ENCODE measurements at regions not wholly inside any gene's neighbourhood (a gene's known extent, or its start where the extent isn't known, plus 50 kb on each side); places are given as distances from the start of the nearest gene placed in this dataset.

DNA sequence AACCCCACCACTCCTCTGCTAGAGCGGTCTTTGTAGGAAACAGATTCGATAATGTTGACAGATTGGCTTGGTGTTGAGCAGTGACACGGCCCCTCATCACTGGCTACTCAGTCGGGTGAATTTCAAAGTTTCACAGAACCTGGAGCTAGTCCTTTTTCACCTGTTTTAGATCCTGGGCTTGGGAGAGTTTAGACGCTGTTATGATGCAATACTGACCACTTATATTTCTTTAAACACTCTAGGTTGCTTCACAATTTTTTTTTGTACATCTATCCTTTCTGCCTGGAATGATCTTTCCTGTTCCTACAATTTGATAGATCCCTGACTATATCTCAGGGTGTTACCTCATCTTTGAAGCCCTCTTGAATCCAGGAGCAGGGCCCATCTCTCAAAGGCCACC lies 97.1 kb upstream of the ATP10A start (continued):
- TF ChIP-seq, protein P1, sequence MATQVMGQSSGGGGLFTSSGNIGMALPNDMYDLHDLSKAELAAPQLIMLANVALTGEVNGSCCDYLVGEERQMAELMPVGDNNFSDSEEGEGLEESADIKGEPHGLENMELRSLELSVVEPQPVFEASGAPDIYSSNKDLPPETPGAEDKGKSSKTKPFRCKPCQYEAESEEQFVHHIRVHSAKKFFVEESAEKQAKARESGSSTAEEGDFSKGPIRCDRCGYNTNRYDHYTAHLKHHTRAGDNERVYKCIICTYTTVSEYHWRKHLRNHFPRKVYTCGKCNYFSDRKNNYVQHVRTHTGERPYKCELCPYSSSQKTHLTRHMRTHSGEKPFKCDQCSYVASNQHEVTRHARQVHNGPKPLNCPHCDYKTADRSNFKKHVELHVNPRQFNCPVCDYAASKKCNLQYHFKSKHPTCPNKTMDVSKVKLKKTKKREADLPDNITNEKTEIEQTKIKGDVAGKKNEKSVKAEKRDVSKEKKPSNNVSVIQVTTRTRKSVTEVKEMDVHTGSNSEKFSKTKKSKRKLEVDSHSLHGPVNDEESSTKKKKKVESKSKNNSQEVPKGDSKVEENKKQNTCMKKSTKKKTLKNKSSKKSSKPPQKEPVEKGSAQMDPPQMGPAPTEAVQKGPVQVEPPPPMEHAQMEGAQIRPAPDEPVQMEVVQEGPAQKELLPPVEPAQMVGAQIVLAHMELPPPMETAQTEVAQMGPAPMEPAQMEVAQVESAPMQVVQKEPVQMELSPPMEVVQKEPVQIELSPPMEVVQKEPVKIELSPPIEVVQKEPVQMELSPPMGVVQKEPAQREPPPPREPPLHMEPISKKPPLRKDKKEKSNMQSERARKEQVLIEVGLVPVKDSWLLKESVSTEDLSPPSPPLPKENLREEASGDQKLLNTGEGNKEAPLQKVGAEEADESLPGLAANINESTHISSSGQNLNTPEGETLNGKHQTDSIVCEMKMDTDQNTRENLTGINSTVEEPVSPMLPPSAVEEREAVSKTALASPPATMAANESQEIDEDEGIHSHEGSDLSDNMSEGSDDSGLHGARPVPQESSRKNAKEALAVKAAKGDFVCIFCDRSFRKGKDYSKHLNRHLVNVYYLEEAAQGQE (IDR thresholded peaks at IDR 0.05), result no peak
- no peak for TF ChIP-seq RCOR1 (IDR thresholded peaks at IDR 0.05; ENCODE audit: low read depth, low read length)
- TF ChIP-seq HOXA7 (CRISPR knock-in tag; IDR thresholded peaks at IDR 0.05), result no peak
- TF ChIP-seq FOSB (CRISPR knock-in tag; IDR thresholded peaks at IDR 0.05), result no peak

DNA sequence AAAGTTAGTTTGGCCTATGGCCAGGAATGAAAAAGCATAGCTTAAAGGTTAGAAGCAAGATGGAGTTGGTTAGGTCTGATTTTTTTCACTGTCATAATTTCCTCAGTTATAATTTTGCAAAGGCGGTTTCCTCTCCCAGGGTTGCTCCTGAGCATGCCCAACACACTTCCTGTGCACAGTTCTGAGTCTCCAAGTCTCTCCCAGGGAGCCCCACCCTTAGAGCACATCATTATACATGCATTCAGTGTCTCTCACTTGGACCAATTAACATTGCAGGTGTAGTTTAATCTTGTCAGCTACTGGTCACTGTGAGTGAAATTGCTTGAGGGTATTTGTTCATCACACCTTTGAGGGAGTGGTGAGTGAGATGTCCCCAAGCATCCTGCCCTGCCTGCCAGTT lies 96.0 kb upstream of the ATP10A start:
- Histone ChIP-seq H3K4me2 (no peak overlapping the region), H3K27ac (no peak overlapping the region), H3K4me1 (no peaks in the 10 kb centered on the region), H3K4me3 (no peak overlapping the region), H3K9me3 (no peaks in the 10 kb centered on the region)
- POLR2A ChIA-PET, result no interaction called here
- FAIRE-seq (no peak), DNase-seq (ENCODE audit: low read depth in 1 of 2, low spot score in 1 of 2) (no peak), ATAC-seq (no peak)
- TF ChIP-seq HOXB13 (CRISPR knock-in tag; IDR thresholded peaks at IDR 0.05; ENCODE audit: low read depth) (no peak), PHF8 (IDR thresholded peaks at IDR 0.05; ENCODE audit: borderline replicate concordance, low read depth) (no peak)
- 0% methylated on average over 1 of the region's 1 CpG for WGBS (ENCODE audit: missing lambda C conversion rate)
- CTCF ChIA-PET, result no interaction called here

DNA sequence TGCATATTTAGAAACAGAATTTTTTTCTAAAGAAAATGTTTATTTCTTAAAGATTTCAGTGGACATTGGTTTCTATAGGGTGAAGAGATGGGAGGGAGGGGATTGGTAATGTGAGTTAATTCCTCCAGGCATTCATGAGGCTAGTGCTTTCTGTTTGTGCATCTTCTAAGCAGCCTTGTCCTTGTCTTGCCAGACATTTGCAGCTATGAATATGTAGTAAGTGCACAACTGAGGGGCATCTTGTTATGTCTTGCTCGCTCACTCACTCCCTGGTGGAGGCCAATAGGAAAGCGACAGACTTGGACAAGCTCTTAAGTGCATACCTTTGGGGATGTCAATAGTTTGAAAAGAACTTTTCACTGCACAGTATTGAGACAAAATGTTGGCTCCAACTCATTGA lies 92.5 kb upstream of the ATP10A start:
- ChIA-PET POLR2A (no interaction called here), CTCF (no interaction called here)
- TF ChIP-seq, protein P2, sequence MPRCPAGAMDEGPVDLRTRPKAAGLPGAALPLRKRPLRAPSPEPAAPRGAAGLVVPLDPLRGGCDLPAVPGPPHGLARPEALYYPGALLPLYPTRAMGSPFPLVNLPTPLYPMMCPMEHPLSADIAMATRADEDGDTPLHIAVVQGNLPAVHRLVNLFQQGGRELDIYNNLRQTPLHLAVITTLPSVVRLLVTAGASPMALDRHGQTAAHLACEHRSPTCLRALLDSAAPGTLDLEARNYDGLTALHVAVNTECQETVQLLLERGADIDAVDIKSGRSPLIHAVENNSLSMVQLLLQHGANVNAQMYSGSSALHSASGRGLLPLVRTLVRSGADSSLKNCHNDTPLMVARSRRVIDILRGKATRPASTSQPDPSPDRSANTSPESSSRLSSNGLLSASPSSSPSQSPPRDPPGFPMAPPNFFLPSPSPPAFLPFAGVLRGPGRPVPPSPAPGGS (IDR thresholded peaks at IDR 0.05), result no peak
- TF ChIP-seq, protein P3, sequence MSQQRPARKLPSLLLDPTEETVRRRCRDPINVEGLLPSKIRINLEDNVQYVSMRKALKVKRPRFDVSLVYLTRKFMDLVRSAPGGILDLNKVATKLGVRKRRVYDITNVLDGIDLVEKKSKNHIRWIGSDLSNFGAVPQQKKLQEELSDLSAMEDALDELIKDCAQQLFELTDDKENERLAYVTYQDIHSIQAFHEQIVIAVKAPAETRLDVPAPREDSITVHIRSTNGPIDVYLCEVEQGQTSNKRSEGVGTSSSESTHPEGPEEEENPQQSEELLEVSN (IDR thresholded peaks at IDR 0.05; ENCODE audit: borderline replicate concordance, low read depth), result no peak
- no peak for TF ChIP-seq HOXA7 (CRISPR knock-in tag; IDR thresholded peaks at IDR 0.05)
- no peak for TF ChIP-seq RCOR1 (IDR thresholded peaks at IDR 0.05; ENCODE audit: low read depth, low read length)
- TF ChIP-seq MYC (IDR thresholded peaks at IDR 0.05; ENCODE audit: borderline replicate concordance, low read length), result no peak
- TF ChIP-seq KDM1A (IDR thresholded peaks at IDR 0.05; ENCODE audit: low read depth), result no peak
- ATAC-seq (no peak), FAIRE-seq (no peak), DNase-seq (ENCODE audit: low read depth in 1 of 2, low spot score in 1 of 2) (no peak)
- H3K27ac ChIP-seq, result no peak overlapping the region
- H3K4me1 ChIP-seq, result no peaks in the 10 kb centered on the region
- 53% methylated on average over 2 of the region's 2 CpGs for WGBS (ENCODE audit: missing lambda C conversion rate)
- H3K9me3 ChIP-seq, result no peaks in the 10 kb centered on the region
- H3K4me3 ChIP-seq, result no peak overlapping the region
- H3K4me2 ChIP-seq, result no peak overlapping the region

DNA sequence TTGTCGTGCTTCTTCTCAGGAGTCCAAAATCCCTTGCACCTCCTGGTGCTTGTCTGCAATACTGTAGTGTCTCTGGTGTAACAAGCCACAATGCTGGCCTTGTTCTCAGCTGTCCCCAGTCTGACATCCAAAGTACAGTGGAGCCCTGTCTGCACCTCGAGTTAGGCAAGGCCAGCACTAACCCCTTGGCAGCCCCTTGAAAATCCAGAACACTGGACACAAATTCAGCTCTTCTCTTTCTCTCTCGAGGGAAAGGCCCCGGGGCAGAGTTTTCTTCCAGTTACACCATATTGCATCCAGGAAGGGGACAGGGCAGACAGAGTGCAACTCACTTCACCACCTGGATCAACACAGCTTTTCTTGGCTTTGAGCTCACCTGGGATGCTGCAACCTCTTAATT lies 91.3 kb upstream of the ATP10A start:
- TF ChIP-seq RCOR1 (IDR thresholded peaks at IDR 0.05; ENCODE audit: low read depth, low read length), result no peak
- no peak for TF ChIP-seq CBX2 (IDR thresholded peaks at IDR 0.05; ENCODE audit: borderline replicate concordance, low read depth)
- no peak for TF ChIP-seq HEYL (CRISPR knock-in tag; IDR thresholded peaks at IDR 0.05)
- FAIRE-seq (no peak), DNase-seq (ENCODE audit: low read depth in 1 of 2, low spot score in 1 of 2) (no peak), ATAC-seq (no peak)
- Histone ChIP-seq H3K4me3 (no peak overlapping the region), H3K27ac (no peak overlapping the region), H3K4me2 (no peak overlapping the region), H3K4me1 (no peaks in the 10 kb centered on the region), H3K9me3 (no peaks in the 10 kb centered on the region)
- ChIA-PET POLR2A (no interaction called here), CTCF (no interaction called here)
- 15% methylated on average over 4 of the region's 4 CpGs for WGBS (ENCODE audit: missing lambda C conversion rate)

DNA sequence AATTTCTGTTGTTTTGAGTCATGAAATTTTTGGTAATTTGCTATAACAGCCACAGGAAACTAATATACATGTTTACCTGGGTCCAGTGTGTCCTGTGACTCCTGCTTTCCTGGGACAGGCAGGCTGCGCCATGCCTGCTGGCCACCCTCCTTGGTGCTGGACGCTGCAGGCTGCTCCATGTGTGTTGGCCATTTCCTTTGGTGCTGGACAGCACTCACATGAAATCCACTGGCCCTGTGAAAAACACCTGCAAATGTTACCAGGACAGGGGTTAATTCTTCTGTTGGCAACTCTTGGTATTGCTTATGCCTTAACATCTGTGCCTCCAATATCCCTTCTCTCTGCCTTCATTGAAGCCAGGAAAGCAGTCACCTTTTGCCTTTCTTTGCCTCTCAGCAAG lies 86.9 kb upstream of the ATP10A start:
- WGBS (ENCODE audit: missing lambda C conversion rate), result 80% methylated on average over 2 of the region's 2 CpGs
- no peak for FAIRE-seq
- Histone ChIP-seq H3K4me3 (no peak overlapping the region), H3K27ac (no peak overlapping the region), H3K9me3 (no peaks in the 10 kb centered on the region), H3K4me2 (no peak overlapping the region), H3K4me1 (peaks cover 5% of the 10 kb centered on the region; the same call in 1 of the 3 replicates)
- POLR2A ChIA-PET, result no interaction called here
- no peak for DNase-seq (ENCODE audit: low read depth in 1 of 2, low spot score in 1 of 2)
- CTCF ChIA-PET, result no interaction called here
- ATAC-seq, result no peak
- TF ChIP-seq, protein P1 (IDR thresholded peaks at IDR 0.05), result peak; percentile 22; the same call in 1 of the 2 replicates
- no peak for TF ChIP-seq SREBF2 (IDR thresholded peaks at IDR 0.05)

Data from A549 (cell line).